Neural progenitor cell (in vitro differentiated cells): ENCODE measurements at regions not wholly inside any gene's neighbourhood (a gene's known extent, or its start where the extent isn't known, plus 50 kb on each side); places are given as distances from the start of the nearest gene placed in this dataset.

Source experiments
- DNase-seq: peaks from one replicate; pipeline ENCODE4 v3.0.0-alpha.2; 2016; ENCODE audit warnings: low spot score
- H2AFZ ChIP-seq: fragments of 200-600 bp; sonication (generic); replicated peaks from 2 replicates; pipeline ENCODE4 v1.6.1; 2016; ENCODE audit warnings: antibody characterized with exemption
- H3F3A ChIP-seq: fragments of 200-600 bp; sonication (generic); 2 replicates; pipeline ENCODE4 v1.6.1; 2016; ENCODE audit warnings: antibody characterized with exemption, low read depth
- H3K27ac ChIP-seq: fragments of 200-600 bp; sonication (generic); 2 replicates; pipeline ENCODE4 v1.5.1; 2016; ENCODE audit warnings: mild to moderate bottlenecking
- H3K27me3 ChIP-seq: fragments of 200-600 bp; sonication (generic); 2 replicates; pipeline ENCODE4 v1.6.1; 2016; ENCODE audit warnings: mild to moderate bottlenecking, moderate library complexity
- H3K36me3 ChIP-seq: fragments of 200-600 bp; sonication (generic); 2 replicates; pipeline ENCODE4 v1.5.1; 2016
- H3K4me1 ChIP-seq: fragments of 200-600 bp; sonication (generic); 2 replicates; pipeline ENCODE4 v1.6.1; 2016; ENCODE audit warnings: mixed run types
- H3K4me2 ChIP-seq: fragments of 200-600 bp; sonication (generic); 2 replicates; pipeline ENCODE4 v1.6.1; 2016
- H3K4me3 ChIP-seq: fragments of 200-600 bp; sonication (generic); 2 replicates; pipeline ENCODE4 v1.5.1; 2016
- H3K79me2 ChIP-seq: fragments of 200-600 bp; sonication (generic); 2 replicates; pipeline ENCODE4 v1.6.1; 2016; ENCODE audit warnings: low read depth
- H3K9ac ChIP-seq: fragments of 200-600 bp; sonication (generic); 2 replicates; pipeline ENCODE4 v1.6.1; 2016
- H3K9me3 ChIP-seq: fragments of 200-600 bp; sonication (generic); 2 replicates; pipeline ENCODE4 v1.5.1; 2016; ENCODE audit warnings: low read depth
- H4K20me1 ChIP-seq: fragments of 200-600 bp; sonication (generic); 2 replicates; pipeline ENCODE4 v1.6.1; 2016; ENCODE audit warnings: low read depth
- H3K27ac Mint-ChIP-seq: 3 replicates; pipeline ENCODE4 v1.8.0; 2021; ENCODE audit warnings: mixed read lengths
- H3K27me3 Mint-ChIP-seq: 2 replicates; pipeline ENCODE4 v1.8.0; 2022; ENCODE audit warnings: low read depth, mild to moderate bottlenecking, inconsistent platforms, moderate library complexity, mixed read lengths; ENCODE audit not compliant: insufficient read depth
- H3K36me3 Mint-ChIP-seq: 3 replicates; pipeline ENCODE4 v1.8.0; 2021; ENCODE audit warnings: mixed read lengths
- H3K4me1 Mint-ChIP-seq: 3 replicates; pipeline ENCODE4 v1.8.0; 2021; ENCODE audit warnings: mixed read lengths
- H3K4me3 Mint-ChIP-seq: 3 replicates; pipeline ENCODE4 v1.8.0; 2021; ENCODE audit warnings: mild to moderate bottlenecking, moderate library complexity, mixed read lengths
- H3K9me3 Mint-ChIP-seq: 3 replicates; pipeline ENCODE4 v1.8.0; 2020; ENCODE audit warnings: mixed read lengths
- EZH2 ChIP-seq: fragments of 200-600 bp; sonication (generic); IDR thresholded peaks from 2 replicates; pipeline ENCODE4 v1.6.1; 2017; ENCODE audit warnings: antibody characterized with exemption, mild to moderate bottlenecking, moderate library complexity
- EZH2phosphoT487 ChIP-seq: fragments of 200-600 bp; sonication (generic); IDR thresholded peaks from 2 replicates; pipeline ENCODE4 v1.6.1; 2017; ENCODE audit warnings: antibody characterized with exemption
- TF ChIP-seq, protein P1 (sequence below): fragments of 200-600 bp; sonication (generic); IDR thresholded peaks from 2 replicates; pipeline ENCODE4 v1.5.1; 2017; ENCODE audit warnings: antibody characterized with exemption, mild to moderate bottlenecking

- H3K27me3 ChIP-seq = no peaks in the 10 kb centered on the region
- H3K36me3 ChIP-seq = no peaks in the 10 kb centered on the region
- H3K4me3 ChIP-seq = no peak overlapping the region
- no peak overlapping the region for H2AFZ ChIP-seq
- H3K27ac Mint-ChIP-seq = no peak overlapping the region
- no peaks in the 10 kb centered on the region for H3K27me3 Mint-ChIP-seq
- TF ChIP-seq EZH2phosphoT487 (no peak), EZH2 (no peak)
- TF ChIP-seq, protein P1, sequence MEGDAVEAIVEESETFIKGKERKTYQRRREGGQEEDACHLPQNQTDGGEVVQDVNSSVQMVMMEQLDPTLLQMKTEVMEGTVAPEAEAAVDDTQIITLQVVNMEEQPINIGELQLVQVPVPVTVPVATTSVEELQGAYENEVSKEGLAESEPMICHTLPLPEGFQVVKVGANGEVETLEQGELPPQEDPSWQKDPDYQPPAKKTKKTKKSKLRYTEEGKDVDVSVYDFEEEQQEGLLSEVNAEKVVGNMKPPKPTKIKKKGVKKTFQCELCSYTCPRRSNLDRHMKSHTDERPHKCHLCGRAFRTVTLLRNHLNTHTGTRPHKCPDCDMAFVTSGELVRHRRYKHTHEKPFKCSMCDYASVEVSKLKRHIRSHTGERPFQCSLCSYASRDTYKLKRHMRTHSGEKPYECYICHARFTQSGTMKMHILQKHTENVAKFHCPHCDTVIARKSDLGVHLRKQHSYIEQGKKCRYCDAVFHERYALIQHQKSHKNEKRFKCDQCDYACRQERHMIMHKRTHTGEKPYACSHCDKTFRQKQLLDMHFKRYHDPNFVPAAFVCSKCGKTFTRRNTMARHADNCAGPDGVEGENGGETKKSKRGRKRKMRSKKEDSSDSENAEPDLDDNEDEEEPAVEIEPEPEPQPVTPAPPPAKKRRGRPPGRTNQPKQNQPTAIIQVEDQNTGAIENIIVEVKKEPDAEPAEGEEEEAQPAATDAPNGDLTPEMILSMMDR = no peak
- H3K4me1 Mint-ChIP-seq = peaks cover 20% of the 10 kb centered on the region
- DNase-seq = no peak
- H3K9me3 ChIP-seq = no peaks in the 10 kb centered on the region
- H3F3A ChIP-seq = no peaks in the 10 kb centered on the region
- H3K4me3 Mint-ChIP-seq = no peak overlapping the region
- H3K9me3 Mint-ChIP-seq = no peaks in the 10 kb centered on the region
- H3K9ac ChIP-seq = no peak overlapping the region
- peaks cover 8% of the 10 kb centered on the region for H3K4me1 ChIP-seq
- H3K36me3 Mint-ChIP-seq = no peaks in the 10 kb centered on the region
- H3K4me2 ChIP-seq = no peak overlapping the region
- no peak overlapping the region for H3K27ac ChIP-seq
- H4K20me1 ChIP-seq = no peaks in the 10 kb centered on the region
- no peaks in the 10 kb centered on the region for H3K79me2 ChIP-seq
These were observed 232.9 kb upstream of the STARD13 start for GRCh38 chr13:33518452-33518851.

DNA sequence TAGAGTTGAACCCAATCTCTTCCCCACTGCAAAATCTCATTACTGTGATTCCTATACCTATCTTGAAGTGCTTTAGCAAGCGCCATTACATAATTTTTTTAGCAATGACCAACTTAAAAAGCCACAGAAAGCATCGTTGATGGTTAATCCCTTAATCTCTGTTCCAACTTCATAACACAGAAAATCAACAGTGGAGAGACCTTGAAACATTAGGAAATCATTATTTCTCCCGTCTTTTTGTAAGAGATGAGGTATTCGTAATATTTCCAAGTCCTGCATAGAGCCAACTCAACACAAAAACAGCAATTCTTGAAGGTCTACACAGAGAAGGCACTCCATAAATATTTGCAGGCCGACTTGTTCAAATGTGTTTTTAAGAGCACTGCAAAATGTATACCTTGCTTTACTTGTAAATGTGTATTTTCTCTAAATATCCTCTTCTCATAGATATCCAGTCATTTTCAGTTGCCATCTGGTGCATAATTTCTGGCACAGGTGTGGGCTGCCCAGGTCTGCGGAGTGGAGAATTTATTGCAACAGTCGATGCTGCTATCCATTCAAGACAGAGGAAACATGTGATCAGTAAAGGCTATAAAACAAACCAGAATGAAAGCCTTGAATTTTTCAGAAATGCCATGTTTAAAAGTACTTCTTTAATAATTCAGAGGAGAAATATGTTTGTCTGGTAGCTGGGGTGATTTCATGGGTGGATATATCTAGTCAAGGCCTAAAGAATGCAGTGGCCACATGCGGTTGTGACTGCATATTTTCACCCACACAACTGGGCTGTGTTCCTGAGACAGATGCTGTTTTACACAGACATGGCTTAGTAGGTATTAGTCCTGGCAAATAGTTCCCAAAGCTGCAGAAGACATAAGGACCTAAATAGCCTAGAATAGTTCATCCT, 234.3 kb upstream of the STARD13 start:
- H3K27me3 ChIP-seq = no peaks in the 10 kb centered on the region
- H3K36me3 ChIP-seq = no peaks in the 10 kb centered on the region
- H3K4me3 ChIP-seq = no peak overlapping the region
- no peak for DNase-seq
- no peaks in the 10 kb centered on the region for H3K9me3 Mint-ChIP-seq
- no peak overlapping the region for H3K4me3 Mint-ChIP-seq
- no peaks in the 10 kb centered on the region for H3F3A ChIP-seq
- peaks cover 20% of the 10 kb centered on the region for H3K4me1 Mint-ChIP-seq
- no peaks in the 10 kb centered on the region for H3K27me3 Mint-ChIP-seq
- no peaks in the 10 kb centered on the region for H3K36me3 Mint-ChIP-seq
- H3K9ac ChIP-seq = no peak overlapping the region
- no peak overlapping the region for H2AFZ ChIP-seq
- H3K4me1 ChIP-seq = peaks cover 8% of the 10 kb centered on the region
- H3K27ac Mint-ChIP-seq = no peak overlapping the region
- H3K9me3 ChIP-seq = no peaks in the 10 kb centered on the region
- H4K20me1 ChIP-seq = no peaks in the 10 kb centered on the region
- TF ChIP-seq, protein P1 = no peak
- no peak for TF ChIP-seq EZH2phosphoT487
- no peak for TF ChIP-seq EZH2
- H3K4me2 ChIP-seq = no peak overlapping the region
- H3K79me2 ChIP-seq = no peaks in the 10 kb centered on the region
- no peak overlapping the region for H3K27ac ChIP-seq

DNA sequence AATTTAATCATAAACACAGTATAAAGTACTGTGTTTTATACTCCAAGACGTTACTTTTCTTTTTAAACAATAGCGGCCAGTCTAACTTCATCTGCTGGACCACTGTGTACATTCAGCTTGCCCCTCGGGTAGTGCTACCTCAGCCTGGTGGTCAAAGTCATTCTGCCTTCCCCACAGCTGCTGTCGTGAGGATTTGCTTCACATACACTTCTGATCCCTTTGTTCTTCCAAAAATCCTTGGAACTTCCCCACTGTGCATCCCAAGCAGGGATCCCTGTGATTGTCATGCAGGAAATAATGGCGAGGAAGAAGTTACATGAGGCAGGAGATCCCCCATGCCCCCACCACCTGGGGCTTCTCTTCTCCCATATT, 234.9 kb upstream of the STARD13 start:
- H2AFZ ChIP-seq = no peak overlapping the region
- H3K36me3 ChIP-seq = no peaks in the 10 kb centered on the region
- H3K9me3 ChIP-seq = no peaks in the 10 kb centered on the region
- Mint-ChIP-seq H3K9me3 (no peaks in the 10 kb centered on the region), H3K4me1 (peaks cover 20% of the 10 kb centered on the region), H3K27me3 (no peaks in the 10 kb centered on the region), H3K4me3 (no peak overlapping the region), H3K36me3 (no peaks in the 10 kb centered on the region), H3K27ac (peak overlapping the region; percentile 83)
- H3F3A ChIP-seq = no peaks in the 10 kb centered on the region
- no peak overlapping the region for H3K4me2 ChIP-seq
- no peak overlapping the region for H3K4me3 ChIP-seq
- peaks cover 8% of the 10 kb centered on the region for H3K4me1 ChIP-seq
- TF ChIP-seq EZH2 (no peak), EZH2phosphoT487 (no peak)
- TF ChIP-seq, protein P1 = no peak
- no peaks in the 10 kb centered on the region for H3K79me2 ChIP-seq
- no peak overlapping the region for H3K27ac ChIP-seq
- H3K9ac ChIP-seq = no peak overlapping the region
- no peaks in the 10 kb centered on the region for H3K27me3 ChIP-seq
- no peaks in the 10 kb centered on the region for H4K20me1 ChIP-seq
- DNase-seq = no peak
